ENCODE measurements at regions not wholly inside any gene's neighbourhood (a gene's known extent, or its start where the extent isn't known, plus 50 kb on each side); places are given as distances from the start of the nearest gene placed in this dataset.

DNA sequence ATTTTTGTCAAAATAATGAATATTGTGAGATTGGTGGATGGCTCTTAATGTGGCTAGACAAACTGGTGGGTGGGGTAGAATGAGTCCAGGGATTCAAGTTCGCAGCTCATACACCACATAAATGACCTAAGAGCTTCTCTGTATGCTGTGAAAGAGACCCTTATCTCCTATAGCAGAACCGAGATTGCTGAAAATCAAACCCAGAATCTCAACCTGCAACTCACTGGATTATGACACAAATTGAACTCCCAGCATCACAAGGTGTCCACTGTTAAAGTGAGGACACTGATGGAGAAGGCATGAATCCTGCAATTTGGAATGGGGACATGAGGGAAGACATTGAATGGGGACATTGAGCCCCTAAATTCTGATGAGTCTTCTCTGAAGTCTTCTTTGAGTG is 51.3 kb upstream of the CNKSR3 start:
- no peak for DNase-seq (ENCODE audit: low spot score)

DNA sequence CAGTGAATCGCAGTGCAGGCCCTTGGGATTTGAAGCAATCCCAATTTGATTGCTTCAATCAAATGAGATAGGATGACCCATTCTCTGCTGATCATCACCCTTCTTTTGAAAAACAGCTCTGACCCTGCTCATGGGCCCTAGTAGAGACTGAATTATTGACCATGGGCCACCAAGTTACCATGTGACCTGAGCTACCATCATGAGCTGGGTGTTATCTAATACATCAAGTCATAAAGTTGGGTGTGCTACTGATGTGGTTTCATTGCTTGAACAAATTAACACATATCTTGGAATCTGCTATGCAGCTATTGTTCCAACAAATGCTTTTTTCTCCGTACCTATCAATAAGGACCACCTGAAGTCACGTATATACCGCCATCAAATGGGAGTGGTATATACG is 54.8 kb upstream of the CNKSR3 start:
- no peak for DNase-seq (ENCODE audit: low spot score)

DNA sequence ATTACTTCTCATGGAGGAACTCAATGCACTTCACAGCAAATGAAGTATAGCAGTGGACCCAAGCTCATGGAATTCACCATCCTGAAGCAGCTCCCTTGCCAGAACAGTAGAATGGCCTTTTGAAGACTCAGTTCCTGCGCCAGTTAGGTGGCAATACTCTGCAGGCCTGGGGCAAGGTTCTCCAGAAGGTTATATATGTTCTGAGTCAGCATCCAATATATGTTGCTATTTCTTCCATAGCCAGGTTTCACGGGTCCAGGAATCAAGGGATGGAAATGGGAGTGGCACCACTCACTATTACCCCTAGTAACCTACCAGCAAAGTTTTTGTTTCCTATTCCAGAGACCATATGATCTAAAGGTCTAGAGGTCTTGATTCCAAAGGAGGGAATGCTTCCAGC is 56.4 kb upstream of the CNKSR3 start:
- no peak for DNase-seq (ENCODE audit: low spot score)

DNA sequence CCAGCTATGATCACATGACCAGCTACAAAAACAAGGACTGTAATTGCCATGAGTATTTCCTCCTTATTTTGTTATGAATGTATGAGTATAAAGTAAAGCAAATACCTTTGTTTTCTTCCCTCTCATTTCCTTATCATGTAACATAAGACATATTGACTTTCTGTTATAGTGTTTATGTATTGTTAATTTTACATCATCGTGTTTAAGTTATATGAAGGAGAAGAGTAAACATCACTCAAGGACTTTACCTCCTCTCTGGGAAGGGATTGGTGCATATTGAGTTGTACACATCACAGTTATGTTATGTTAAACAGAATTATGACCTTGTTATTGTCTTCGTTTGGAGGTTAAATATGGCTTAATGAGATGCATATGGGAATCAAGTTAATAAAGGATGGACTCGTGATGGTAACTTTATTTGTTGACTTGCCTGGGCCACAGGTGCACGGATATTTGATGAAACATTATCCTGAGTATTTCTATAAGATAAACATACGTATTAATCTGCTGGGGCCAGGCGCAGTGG is 57.3 kb upstream of the CNKSR3 start:
- DNase-seq (ENCODE audit: low spot score), result no peak

DNA sequence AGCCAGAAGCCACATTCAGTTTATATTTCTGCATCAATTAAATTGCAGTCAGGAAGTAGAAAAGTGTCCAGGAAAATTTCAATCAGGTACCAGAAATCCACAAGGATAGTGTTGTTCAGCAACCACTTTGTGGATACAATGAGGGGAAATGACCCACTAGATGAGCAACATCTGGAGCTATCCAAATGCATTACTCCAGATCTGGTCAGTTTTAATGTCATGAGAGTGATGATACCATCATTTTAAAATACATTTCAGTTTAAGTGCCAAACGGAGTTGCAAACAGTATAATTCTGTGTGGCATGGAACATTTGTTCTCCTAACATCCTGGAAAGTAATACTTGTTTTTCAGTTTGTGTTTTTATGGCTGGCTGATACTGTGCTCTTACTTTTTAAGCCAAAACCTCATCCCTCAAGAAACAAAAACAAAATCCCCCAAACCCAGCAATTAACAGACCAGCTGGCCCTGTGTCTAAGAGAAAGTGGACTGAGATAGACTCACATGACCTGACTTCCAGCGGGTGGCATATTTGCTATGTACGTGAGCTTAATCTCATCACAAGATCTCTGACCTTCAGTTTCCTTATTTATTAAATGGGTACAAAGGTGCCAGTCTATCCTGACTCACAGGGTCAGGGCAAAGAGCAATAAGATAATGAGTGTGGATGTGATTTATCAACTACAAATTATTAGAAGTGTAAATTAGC is 58.8 kb upstream of the CNKSR3 start:
- DNase-seq (ENCODE audit: low spot score), result no peak

DNA sequence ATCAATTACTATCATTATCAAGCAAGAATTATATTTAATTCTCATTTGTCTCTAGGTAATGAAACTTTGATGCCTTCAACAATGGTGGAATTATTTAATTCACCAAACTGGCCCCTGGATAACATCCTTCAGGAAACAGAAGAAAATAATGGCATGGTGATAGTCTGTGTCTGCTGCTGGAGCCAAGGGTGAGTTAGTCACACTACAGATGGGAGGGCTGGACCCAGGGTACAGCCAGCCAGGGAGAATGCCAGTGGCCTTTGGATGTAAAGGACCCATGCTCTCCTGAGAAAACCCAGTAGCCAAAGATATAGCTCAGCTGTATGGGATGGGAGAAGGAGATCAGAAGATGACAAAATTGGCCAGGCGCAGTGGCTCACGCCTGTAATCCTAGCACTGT is 60.0 kb upstream of the CNKSR3 start:
- no peak for DNase-seq (ENCODE audit: low spot score)

DNA sequence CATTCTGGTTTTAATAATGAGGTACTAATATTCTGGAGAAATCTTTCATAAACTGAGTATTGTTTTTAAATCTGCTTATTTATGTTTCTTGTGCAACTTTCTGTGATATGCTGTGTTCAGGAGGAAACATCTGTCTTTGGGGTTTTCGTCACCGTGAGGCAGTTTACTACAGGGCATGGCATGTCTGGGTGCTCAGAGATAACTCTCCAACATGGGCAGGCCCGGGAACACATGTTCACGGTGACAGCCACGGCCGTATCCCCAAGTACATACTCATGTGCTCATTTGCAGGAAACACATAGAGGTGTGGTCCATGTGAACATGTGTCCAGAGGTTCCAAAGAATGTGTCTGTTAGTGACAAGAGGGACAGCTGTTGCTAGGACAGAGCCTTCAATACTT is 62.1 kb upstream of the CNKSR3 start:
- DNase-seq (ENCODE audit: low spot score), result no peak

DNA sequence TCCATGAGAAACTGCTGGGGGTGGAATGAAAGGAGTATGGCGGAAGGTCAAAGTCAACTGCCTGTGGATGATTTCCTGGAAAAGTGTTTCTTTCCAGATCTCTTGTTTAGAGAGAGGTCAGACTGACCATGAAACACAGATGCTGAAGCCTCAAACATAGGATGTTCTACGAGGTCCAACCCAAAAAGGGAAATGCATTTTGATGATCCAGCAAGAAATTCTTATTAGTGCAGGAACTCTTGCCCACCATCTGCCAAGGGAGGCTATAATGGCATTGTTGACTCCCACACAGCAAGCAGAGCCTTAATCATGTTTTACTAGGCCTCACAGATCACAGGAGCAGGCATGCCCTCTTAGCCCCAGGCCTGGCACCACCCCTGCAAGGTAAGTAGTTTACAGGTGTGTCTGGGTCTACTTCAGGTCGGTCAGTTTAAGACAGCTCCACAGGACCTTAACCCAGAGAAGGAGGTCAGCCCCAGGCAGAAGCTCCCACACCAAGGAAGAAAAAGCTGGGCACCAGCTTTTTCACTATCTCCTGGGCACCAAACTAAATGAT is 67.6 kb upstream of the CNKSR3 start:
- DNase-seq (ENCODE audit: low spot score), result no peak

DNA sequence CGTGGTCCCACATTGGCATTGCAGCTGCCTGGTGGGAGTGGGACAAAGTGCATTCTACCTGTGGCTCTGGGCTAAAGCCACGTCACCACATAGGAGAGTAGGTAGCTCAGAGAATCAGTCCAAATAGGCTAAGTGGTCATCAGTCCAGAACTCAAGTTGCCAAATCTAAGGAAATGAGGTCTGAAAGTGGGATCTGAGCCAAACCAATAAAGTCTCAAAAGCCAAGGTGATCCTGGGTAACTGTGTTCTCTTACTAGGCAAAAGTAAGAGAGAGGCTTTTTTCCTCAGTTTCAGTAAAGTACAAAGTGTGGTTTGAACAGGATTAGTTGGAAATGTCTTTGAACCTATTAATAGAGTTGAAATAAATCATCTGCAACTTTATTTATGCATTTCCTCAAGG is 68.6 kb upstream of the CNKSR3 start:
- DNase-seq (ENCODE audit: low spot score), result no peak

DNA sequence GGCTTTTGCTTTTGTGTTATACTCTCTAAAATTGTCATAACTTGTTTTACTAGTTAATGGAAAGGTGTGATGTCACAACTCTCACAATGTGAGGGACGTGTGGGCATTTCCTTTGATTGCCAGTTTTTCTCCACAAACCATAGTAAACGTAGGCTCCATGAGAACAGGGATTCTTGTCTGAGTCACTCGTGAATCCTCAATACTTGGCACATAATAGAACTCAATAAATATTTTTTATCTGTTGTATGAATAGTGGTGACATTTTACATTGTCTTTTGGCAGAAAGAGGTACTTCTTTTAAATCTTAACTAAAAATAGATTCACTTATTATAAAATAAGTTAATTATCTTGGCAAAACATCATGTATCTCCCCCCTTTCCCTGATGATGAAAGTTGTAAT is 69.0 kb upstream of the CNKSR3 start:
- no peak for DNase-seq (ENCODE audit: low spot score)

DNA sequence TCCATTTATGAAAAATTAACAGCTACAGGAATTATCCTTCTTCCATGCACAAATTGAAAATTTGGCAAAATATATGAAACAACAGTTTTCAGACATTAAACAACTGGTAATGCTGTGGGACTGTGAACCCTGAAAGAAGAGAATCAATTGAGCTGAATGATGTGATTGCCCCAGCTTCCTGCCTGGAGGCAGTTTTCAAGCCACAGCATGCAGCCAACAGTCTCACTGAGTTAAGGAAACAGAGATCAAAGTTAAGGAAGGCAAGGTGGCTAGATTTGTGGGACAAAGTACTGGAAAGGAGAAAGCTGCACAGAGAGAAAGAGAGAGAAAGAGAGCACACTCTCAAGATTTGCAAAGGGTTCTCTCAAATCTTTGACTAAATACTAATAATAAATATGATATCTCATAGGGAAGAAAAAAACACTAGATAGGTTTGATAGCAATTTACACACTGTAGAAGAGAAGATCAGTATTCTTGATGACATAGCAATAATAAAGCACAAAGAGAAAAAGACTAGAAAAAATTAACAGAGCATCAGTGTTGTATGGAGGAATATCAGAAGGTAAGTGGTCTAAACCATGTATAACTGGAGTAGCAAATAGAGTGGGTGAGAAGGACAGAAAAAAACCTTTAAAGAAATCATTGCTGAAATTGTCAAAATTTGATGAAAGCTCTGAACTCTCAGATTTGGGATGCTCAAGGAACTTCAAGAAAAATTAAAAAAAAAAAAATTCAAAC is 70.1 kb upstream of the CNKSR3 start:
- DNase-seq (ENCODE audit: low spot score), result no peak

DNA sequence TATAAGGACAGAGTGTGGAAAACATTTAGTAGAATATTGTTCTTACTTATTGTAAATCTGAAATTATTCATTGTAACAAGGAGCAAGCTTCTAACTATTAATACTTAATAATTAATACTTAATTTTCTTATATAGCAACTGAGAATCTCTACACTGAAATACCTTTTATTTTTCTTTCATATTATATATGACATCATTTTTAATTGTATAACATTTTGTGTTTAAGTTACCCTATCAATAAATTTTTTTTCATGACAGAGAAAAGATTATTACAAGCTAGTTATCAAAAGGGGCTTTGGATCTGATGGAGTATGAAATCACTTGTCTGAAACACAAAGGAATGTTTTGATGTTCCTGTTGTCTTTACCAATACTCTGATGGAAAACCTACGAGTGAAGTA is 72.2 kb upstream of the CNKSR3 start:
- no peak for DNase-seq (ENCODE audit: low spot score)

DNA sequence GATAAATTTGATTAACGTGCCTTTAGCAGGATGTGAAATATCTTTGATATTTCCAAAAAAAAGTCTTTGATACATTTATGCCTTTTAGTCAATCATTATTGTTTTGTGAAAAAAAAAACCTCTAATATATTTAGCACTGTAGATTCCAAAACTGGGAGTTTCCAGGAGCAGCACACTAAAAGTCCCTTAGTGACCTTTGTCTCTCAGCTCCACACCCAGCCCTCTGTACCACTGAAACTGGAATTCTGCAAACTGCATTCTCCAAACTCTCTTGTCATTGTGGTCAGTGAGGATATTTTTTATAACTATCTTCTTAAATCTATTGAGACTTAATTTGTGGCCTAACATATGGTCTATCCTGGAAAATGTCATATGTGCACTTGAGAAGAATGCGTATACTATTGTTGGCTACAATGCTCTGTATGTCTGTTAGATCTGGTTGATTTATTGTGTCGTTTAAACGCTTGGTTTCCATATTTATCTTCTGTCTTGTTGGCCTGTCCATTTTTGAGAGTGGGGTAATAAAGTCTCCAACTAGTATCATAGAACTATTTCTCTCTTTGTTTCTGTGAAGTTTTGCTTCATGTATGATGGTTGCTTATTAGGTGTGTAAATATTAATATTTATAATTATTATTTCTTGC is 73.2 kb upstream of the CNKSR3 start:
- no peak for DNase-seq (ENCODE audit: low spot score)

DNA sequence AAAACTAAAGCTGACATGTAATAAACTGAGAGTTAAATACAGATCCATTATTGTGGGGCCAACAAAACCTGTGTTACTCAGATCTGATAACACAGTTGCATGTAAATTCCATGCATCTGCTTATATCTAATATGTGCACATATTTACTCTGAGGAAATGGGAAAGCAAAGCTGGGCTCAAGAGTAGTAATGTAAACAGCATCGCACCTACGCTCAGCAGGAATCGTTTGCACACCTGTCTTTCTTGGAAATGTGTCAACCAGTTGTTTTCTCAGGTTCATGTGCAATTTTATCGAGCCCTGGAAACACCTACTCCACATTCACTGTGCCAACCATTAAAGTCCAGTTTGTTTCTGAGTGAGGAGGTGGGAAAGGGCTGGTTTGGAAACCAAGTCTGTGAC is 80.3 kb upstream of the CNKSR3 start:
- no peak for DNase-seq (ENCODE audit: low spot score)

DNA sequence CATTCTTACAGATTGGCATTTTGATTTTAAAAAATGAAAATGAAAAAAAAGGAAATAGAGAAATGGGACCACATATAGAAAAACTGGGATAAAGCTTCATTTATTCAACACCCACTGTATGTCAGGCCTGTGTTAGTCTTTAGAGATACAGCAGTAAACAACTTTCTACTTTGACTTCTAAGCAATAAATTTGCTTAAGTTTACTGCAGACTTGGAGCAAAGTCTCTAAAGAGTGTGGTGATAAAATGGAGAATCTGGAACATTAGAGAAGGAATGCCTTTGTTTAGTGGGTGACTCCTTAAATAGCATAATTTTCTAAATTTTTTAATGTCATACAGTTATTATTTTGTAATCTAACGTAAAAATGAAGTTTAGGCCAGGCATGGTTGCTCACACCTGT is 80.7 kb upstream of the CNKSR3 start:
- no peak for DNase-seq (ENCODE audit: low spot score)

DNA sequence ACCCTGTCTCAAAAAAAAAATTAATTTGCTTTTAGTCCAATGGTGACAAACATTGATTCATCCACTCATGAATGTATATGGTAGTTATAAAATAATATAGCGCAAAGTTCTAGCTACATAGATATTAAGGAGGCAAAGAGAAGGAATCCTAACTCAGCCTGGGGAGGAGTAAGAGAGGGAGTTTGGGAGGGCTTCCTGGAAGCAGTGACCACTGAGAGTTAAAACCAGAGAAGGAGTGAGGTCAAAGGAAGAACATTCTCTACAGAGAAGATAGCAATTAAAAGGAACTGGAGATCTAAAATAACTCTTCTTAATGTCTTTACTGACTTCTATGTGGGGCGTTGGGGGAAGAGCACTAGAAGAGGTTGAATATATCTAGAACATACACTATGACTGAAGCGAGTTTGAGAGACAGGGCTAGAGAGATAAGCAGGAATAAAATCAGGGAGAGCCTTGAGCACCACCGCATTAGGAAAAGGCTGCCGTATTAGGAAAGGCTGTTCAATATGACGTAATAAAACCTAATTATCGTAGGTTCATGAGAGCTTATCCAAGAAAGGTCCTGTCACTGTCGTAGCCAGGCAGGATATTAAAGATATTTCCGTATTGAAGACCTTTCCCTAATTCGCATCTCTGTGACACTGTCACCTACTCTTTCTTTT is 81.8 kb upstream of the CNKSR3 start:
- no peak for DNase-seq (ENCODE audit: low spot score)

DNA sequence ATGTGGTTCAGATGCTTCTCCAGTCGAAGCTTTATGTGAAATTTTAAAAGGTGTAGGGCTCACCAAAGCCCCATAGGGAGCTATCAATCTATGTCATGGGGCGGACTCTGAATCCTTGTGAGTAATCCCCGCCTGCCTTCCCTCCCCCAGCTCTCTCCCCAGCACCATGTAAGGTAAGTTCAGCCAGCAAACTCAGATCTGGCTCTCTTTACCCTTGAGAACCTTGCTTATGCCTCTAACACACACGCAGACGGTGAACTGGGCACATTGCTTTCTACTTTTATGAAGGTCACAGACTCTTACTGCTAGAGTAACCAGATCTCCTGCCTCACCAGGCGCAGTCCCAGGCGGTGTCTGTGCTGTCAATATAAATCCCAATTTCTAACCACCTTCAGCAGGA is 82.6 kb upstream of the CNKSR3 start:
- DNase-seq (ENCODE audit: low spot score), result no peak

DNA sequence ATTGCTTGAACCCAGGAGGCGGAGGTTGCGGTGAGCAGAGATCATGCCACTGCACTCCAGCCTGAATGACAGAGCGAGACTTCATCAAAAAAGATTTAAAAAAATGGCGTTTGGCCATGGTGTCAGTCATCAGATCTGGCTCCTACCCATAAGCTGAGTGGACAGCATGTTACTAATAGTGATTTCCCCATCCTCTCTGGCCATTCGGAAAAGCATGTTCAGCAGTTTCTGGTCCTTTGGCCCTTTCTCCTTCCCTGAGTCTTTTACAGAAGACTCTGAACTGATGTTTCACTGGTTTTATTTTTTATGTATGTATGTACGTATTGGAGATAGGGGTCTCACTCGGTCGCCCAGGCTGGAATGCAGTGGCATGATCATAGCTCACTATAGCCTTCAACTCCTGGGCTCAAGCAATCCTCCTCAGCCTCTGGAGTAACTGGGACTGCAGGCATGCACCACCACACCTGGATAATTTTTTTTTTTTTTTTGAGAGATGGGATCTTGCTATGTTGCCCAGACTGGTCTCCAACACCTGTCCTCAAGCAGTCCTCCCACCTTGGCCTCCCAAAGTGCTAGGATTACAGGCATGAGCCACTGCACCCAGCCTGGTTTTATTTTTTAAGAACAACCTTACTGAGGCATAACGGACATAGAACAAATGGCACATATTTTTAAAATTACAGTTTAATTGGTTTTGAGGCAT is 84.2 kb upstream of the CNKSR3 start:
- DNase-seq (ENCODE audit: low spot score), result no peak

DNA sequence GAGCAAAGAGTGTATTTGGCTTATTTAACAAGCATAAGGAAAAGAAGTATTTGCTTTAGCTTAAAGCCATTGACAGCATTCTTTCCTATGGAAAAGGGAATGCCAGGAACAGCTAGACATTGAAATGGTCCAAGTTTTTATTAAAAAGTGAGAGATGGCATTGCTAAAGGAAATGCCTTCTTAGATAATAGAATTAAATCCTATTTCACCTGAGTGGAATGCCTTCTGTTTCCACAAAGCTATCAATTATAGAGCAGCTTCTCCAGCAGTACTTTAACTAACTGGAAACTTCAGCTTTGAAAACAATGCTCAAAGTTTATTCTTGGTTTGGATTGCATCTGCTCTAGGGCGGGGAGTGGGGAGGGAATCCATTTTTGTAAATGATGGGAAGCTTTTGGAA is 85.1 kb upstream of the CNKSR3 start:
- no peak for DNase-seq (ENCODE audit: low spot score)

DNA sequence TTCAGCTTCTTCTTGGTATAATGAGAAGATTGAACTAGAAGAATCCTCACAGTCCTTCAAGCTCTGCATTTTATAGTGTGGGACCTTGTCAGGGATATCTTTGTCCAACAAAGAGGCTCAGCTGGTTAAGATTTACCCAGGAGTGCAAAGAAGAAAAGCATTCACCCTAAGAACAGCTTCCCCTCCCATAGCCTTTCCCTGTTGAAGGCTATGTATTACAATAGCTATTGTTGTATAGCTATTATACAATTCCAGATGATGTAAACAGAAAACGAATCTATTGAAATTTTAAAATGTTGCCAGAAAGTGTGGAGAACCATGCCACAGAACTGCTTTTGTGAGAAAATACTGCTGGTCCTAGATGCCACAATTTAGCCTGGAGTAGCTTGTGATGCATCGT is 85.5 kb upstream of the CNKSR3 start:
- DNase-seq (ENCODE audit: low spot score), result no peak

DNA sequence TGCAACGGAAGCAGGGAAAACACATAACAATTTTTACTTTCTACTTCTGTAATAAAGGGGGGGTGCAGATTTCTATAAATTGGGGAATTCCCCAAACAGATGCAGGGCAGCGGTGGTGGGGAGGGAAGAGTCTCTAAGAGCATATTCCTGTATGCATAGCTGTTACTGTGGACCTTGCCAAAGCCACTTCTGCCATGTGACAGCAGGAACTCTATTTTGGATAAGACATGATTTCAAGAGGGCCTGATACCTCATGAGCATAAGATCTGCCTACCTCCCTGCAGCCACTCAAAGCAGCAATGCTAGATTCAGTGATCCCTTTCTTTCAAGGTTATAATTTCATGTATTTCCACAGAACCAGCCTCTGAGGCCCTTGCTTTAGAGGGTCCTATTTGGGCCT is 86.2 kb upstream of the CNKSR3 start:
- DNase-seq (ENCODE audit: low spot score), result no peak

DNA sequence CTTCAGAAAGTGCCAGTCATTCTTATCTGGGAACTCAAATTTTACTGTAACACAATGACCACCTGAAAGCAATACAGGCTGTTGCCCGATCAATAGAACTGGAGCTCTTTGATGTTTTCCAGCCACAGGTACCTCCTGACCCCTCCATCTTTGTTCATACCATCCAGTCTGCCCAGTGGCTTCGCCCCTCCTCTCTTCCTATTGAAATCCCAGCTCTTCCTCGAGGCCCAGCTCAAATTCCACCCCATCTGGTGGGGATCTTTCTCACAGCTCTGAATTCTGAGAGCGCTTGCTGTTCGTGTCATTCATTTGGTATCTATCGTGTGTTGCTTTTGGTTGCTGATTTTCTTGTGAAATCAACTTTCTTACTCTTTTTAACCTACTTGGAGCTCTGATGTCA is 87.9 kb upstream of the CNKSR3 start:
- DNase-seq (ENCODE audit: low spot score), result no peak

Measured in AG20443 (cell line).